DMS114 treated with DMSO at 0.1 percent for 48 hours (cell line): ENCODE measurements at regions not wholly inside any gene's neighbourhood (a gene's known extent, or its start where the extent isn't known, plus 50 kb on each side); places are given as distances from the start of the nearest gene placed in this dataset.
"Not testable (repeated sequence)": the region's sequence is repeated elsewhere in the genome, so short reads cannot be mapped to it uniquely, and the experiment has no call there.

ENCODE experiments used
- DNase-seq: peaks from one replicate; lab custom pipeline; 2025; ENCODE audit not compliant: unreplicated experiment; lab: John Stamatoyannopoulos, UW

GRCh38 chr10:56508562-56508961 is 147.5 kb upstream of the ZWINT start:
- no peak for DNase-seq

- DNase-seq, result no peak
Measured at GRCh38 chr10:56507033-56507432, 146.0 kb upstream of the ZWINT start.

DNA sequence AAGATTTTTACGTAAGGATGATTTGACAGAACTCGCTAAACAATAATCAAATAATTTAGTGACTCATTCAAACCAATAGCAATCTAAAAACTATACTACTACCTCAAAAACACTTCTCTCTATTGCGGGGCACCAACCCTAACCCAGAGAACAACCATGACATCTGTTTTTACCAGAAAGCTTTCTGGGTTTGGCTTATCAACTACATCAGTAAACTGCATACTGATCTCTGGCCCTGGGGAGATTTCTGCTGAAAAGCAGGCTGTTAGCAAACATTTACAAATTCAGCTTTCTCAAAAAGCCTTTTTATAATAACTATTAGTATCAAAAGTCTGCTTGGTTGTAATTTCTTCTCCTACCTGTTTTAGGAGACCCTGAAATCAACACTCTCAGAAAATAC is 144.5 kb upstream of the ZWINT start:
- no peak for DNase-seq

DNA sequence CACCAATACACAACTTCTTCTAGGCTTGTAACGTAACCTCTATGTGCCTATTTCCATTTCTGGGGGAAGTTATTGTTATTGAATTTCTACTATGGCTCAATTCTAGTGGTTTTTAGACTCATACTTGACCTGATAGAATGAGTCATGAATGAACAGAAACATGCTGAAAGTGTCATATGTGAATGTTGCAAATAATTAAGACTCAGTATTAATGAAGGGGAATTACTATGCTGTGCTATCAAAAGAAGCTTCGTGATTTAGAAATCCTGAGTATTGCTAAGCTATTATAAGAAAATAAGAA is 135.1 kb upstream of the ZWINT start:
- no peak for DNase-seq

- no peak for DNase-seq
Measured at GRCh38 chr10:56487746-56488145, 126.7 kb upstream of the ZWINT start.

- no peak for DNase-seq
Measured at GRCh38 chr10:56481521-56482091, 120.5 kb upstream of the ZWINT start.

DNA sequence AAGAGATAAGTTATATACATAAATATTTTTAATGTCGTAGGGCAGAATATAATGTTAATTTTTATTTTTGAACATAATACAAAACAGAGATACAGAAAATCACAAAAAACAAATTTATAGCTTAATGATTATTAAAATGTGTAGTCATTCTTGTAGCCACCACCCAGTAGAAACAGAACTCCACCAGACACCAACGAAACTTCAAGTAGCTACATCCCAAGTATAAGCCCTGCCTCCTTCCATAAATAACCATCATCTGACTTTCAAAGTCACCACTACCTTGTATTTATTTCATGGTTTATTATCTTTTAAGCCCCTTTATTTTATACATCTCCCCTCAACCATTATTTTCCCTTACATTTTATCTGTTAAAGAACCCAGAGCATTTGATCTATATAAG is 111.9 kb upstream of the ZWINT start:
- DNase-seq, result no peak

DNA sequence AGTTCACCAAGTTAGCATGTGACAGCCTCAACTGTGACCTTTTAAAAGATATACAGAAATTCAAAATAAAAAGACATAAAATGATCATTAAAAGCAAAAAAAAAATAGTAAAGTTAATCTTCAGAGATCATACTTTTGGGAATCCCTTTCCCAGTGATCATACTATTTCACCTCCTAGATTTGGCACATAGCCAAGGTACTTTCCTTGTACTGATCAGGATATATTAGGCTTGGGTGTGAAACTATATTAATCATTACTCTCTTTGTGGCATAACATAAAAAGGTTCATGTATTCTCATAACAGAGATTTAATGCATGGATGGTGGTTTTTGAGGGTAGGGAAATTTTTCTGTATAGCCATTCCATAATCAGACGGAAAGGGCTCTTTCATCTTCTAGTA is 109.6 kb upstream of the ZWINT start:
- DNase-seq, result no peak

GRCh38 chr10:56469482-56469881 is 108.4 kb upstream of the ZWINT start:
- no peak for DNase-seq

- DNase-seq, result no peak
Measured at GRCh38 chr10:56466005-56466404, 104.9 kb upstream of the ZWINT start.

DNA sequence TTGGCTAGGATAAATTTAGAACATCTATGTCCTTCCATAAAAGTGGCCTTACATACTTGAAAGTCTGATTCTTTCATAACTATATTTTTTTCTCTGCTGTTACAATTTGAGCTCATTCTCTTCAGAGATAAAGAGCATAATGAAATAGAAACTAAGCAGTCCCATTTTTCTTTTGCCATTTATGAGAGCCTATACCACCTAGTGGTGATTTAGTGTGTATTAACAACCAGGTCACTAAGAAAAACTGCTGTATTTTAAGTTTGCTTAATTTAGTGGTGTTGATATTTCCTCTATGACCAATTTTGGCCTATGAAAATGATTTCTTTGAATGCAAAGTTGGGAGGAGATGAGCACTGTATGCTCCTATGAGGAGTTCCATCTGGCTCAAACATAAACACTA is 88.7 kb upstream of the ZWINT start:
- DNase-seq, result peak; percentile 3

DNA sequence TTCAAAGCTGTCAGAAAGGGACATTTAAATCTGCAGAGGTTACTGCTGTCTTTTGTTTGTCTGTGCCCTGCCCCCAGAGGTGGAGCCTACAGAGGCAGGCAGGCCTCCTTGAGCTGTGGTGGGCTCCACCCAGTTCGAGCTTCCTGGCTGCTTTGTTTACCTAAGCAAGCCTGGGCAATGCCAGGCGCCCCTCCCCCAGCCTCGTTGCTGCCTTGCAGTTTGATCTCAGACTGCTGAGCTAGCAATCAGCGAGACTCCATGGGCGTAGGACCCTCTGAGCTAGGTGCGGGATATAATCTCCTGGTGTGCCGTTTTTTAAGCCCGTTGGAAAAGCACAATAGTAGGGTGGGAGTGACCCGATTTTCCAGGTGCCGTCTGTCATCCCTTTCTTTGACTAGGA is 86.6 kb upstream of the ZWINT start:
- not testable (repeated sequence) for DNase-seq

DNA sequence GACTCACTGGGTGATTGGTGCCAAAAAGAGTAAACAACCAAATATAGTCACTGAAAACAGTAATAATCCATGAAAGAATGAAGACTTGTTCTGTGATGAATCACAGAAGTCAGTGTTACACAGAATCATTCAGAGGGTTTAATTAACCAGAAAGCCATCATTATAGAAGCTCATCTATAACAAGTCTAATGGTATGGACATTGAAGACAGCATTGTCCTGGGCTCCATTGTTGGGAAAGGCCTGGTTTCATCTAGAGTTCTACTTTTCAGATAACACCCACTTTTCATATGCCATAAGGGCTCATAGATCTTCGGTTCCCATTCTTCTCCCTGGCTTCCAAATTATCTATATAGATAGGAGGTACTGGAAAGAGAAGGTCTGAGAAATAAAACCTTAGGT is 80.3 kb upstream of the ZWINT start:
- DNase-seq, result not testable (repeated sequence)
